ENCODE measurements at regions not wholly inside any gene's neighbourhood (a gene's known extent, or its start where the extent isn't known, plus 50 kb on each side); places are given as distances from the start of the nearest gene placed in this dataset.

GRCh38 chr6:25027221-25027916 is 91.6 kb upstream of the RIPOR2 start:
- Histone ChIP-seq H3K27me3 (ENCODE audit: insufficient read depth, low read length, poor library complexity) (no peaks in the 10 kb centered on the region), H3K79me2 (ENCODE audit: control insufficient read depth, insufficient read depth, low read length) (no peaks in the 10 kb centered on the region), H2BK15ac (replicated peaks; ENCODE audit: low read depth) (no peak overlapping the region), H3K23ac (ENCODE audit: low read length) (no peak overlapping the region), H3K27ac (ENCODE audit: low read depth, low read length) (no peak overlapping the region), H3K9ac (ENCODE audit: low read length) (no peak overlapping the region), H4K8ac (ENCODE audit: low read depth, low read length) (no peak overlapping the region), H3K79me1 (ENCODE audit: low read length) (no peaks in the 10 kb centered on the region), H3K4me1 (ENCODE audit: control insufficient read depth, low read depth, low read length) (no peaks in the 10 kb centered on the region), H3K4me3 (ENCODE audit: low read length) (no peak overlapping the region), H3K36me3 (ENCODE audit: control insufficient read depth, insufficient read depth, low read length) (no peaks in the 10 kb centered on the region), H4K5ac (ENCODE audit: low read length) (no peak overlapping the region), H3K56ac (ENCODE audit: low read length) (no peak overlapping the region), H2BK120ac (ENCODE audit: low read depth, low read length) (no peak overlapping the region), H2BK5ac (ENCODE audit: low read length) (no peak overlapping the region), H3K4ac (ENCODE audit: low read depth, low read length) (no peak overlapping the region), H3K4me2 (ENCODE audit: low read length) (no peak overlapping the region), H3K18ac (ENCODE audit: low read length) (no peak overlapping the region), H2AK5ac (ENCODE audit: low read length) (no peak overlapping the region)
- WGBS (ENCODE audit: extremely low coverage, insufficient coverage, low lambda C conversion rate): no CpG with 5 or more reads among the region's 31 CpGs
- DNase-seq: no peak

DNA sequence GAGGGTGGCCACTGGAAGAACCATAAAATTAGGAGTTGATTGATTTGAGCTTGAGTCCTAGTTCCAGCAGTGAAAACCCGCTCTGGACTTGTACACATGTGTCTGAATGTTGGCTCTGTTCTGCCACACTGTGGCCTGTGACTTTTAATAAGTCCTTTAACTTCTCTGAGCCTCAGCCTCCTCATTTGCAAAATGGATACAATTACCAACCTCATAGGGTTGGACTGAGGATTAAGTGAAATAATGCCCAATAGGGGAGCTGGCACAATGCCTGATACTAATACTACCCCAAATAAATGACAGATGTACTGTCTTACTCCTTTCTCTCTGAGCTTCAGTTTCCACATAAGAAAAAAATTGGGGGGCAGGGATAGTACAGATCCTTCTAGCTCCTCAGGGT is 92.6 kb upstream of the RIPOR2 start:
- H3K23ac ChIP-seq (ENCODE audit: low read length): no peak overlapping the region
- H4K8ac ChIP-seq (ENCODE audit: low read depth, low read length): no peak overlapping the region
- no peak overlapping the region for H2BK120ac ChIP-seq (ENCODE audit: low read depth, low read length)
- no peak overlapping the region for H3K4me2 ChIP-seq (ENCODE audit: low read length)
- no CpG with 5 or more reads among the region's 1 CpG for WGBS (ENCODE audit: extremely low coverage, insufficient coverage, low lambda C conversion rate)
- H3K18ac ChIP-seq (ENCODE audit: low read length): no peak overlapping the region
- no peaks in the 10 kb centered on the region for H3K79me1 ChIP-seq (ENCODE audit: low read length)
- no peak overlapping the region for H3K27ac ChIP-seq (ENCODE audit: low read depth, low read length)
- no peak for DNase-seq
- no peaks in the 10 kb centered on the region for H3K79me2 ChIP-seq (ENCODE audit: control insufficient read depth, insufficient read depth, low read length)
- no peak overlapping the region for H2BK15ac ChIP-seq (replicated peaks; ENCODE audit: low read depth)
- no peaks in the 10 kb centered on the region for H3K4me1 ChIP-seq (ENCODE audit: control insufficient read depth, low read depth, low read length)
- no peak overlapping the region for H3K56ac ChIP-seq (ENCODE audit: low read length)
- no peak overlapping the region for H3K4me3 ChIP-seq (ENCODE audit: low read length)
- no peak overlapping the region for H3K4ac ChIP-seq (ENCODE audit: low read depth, low read length)
- H3K9ac ChIP-seq (ENCODE audit: low read length): no peak overlapping the region
- no peak overlapping the region for H2AK5ac ChIP-seq (ENCODE audit: low read length)
- no peaks in the 10 kb centered on the region for H3K27me3 ChIP-seq (ENCODE audit: insufficient read depth, low read length, poor library complexity)
- no peak overlapping the region for H4K5ac ChIP-seq (ENCODE audit: low read length)
- no peak overlapping the region for H2BK5ac ChIP-seq (ENCODE audit: low read length)
- H3K36me3 ChIP-seq (ENCODE audit: control insufficient read depth, insufficient read depth, low read length): no peaks in the 10 kb centered on the region

DNA sequence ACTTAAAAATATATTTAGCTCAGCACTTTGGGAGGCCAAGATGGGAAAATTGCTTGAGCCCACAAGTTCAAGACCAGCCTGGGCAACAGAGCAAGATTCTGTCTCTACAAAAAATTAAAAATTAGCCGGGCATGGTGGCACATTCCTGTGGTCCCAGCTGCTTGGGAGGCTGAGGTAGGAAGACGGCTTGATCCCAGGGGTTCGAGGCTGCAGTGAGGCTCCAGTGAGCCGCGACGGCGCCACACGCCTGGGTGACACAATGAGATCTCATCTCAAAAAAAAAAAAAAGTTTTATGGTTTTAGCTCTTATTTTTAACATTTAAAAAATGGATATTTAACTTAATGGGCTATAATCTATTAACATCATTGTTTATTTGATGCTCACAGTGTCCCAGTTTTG is 97.2 kb upstream of the RIPOR2 start:
- H3K36me3 ChIP-seq (ENCODE audit: control insufficient read depth, insufficient read depth, low read length): no peaks in the 10 kb centered on the region
- no peak overlapping the region for H3K4me3 ChIP-seq (ENCODE audit: low read length)

DNA sequence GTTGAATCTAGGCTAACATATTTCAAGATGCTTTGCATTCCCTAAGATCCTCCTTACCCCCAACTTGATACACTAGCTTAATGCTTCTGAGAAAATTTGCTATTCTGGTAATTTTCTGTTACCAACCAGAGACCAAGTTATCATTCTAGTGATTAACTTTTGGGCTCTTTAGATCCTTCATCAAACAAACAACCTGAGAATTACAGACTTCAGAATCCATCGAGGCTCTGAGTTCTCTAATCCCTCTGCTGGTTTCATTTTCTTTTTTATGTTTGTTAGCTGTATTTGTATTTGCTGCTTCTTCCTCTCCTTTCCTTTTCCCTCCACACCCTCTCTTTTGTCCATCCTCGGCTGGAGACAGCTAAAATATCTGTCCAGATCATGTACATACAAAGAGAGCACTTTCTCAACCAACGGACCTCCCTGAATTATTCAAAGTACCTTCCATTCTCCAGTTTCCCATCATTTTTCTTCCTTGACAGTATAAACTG is 98.7 kb upstream of the RIPOR2 start:
- no peaks in the 10 kb centered on the region for H3K36me3 ChIP-seq (ENCODE audit: control insufficient read depth, insufficient read depth, low read length)
- H3K4me2 ChIP-seq (ENCODE audit: low read length): no peak overlapping the region
- no peaks in the 10 kb centered on the region for H3K27me3 ChIP-seq (ENCODE audit: insufficient read depth, low read length, poor library complexity)
- no peak overlapping the region for H4K8ac ChIP-seq (ENCODE audit: low read depth, low read length)
- H4K5ac ChIP-seq (ENCODE audit: low read length): no peak overlapping the region
- H3K18ac ChIP-seq (ENCODE audit: low read length): no peak overlapping the region
- no peaks in the 10 kb centered on the region for H3K79me2 ChIP-seq (ENCODE audit: control insufficient read depth, insufficient read depth, low read length)
- no peak for DNase-seq
- no peaks in the 10 kb centered on the region for H3K79me1 ChIP-seq (ENCODE audit: low read length)
- H3K27ac ChIP-seq (ENCODE audit: low read depth, low read length): no peak overlapping the region
- H3K4ac ChIP-seq (ENCODE audit: low read depth, low read length): no peak overlapping the region
- H2BK5ac ChIP-seq (ENCODE audit: low read length): no peak overlapping the region
- no CpG with 5 or more reads among the region's 3 CpGs for WGBS (ENCODE audit: extremely low coverage, insufficient coverage, low lambda C conversion rate)
- no peak overlapping the region for H2BK15ac ChIP-seq (replicated peaks; ENCODE audit: low read depth)
- no peak overlapping the region for H3K9ac ChIP-seq (ENCODE audit: low read length)
- no peak overlapping the region for H3K23ac ChIP-seq (ENCODE audit: low read length)
- no peak overlapping the region for H2BK120ac ChIP-seq (ENCODE audit: low read depth, low read length)
- H3K56ac ChIP-seq (ENCODE audit: low read length): no peak overlapping the region
- H2AK5ac ChIP-seq (ENCODE audit: low read length): no peak overlapping the region
- H3K4me1 ChIP-seq (ENCODE audit: control insufficient read depth, low read depth, low read length): peaks cover 2% of the 10 kb centered on the region
- no peak overlapping the region for H3K4me3 ChIP-seq (ENCODE audit: low read length)

More for the DNA sequence above, 97.2 kb upstream of the RIPOR2 start:
- H2AK5ac ChIP-seq (ENCODE audit: low read length): no peak overlapping the region
- no peak overlapping the region for H3K18ac ChIP-seq (ENCODE audit: low read length)
- DNase-seq: no peak
- no peak overlapping the region for H3K9ac ChIP-seq (ENCODE audit: low read length)
- no peak overlapping the region for H3K27ac ChIP-seq (ENCODE audit: low read depth, low read length)
- no peaks in the 10 kb centered on the region for H3K27me3 ChIP-seq (ENCODE audit: insufficient read depth, low read length, poor library complexity)
- peaks cover 2% of the 10 kb centered on the region for H3K4me1 ChIP-seq (ENCODE audit: control insufficient read depth, low read depth, low read length)
- no peak overlapping the region for H2BK120ac ChIP-seq (ENCODE audit: low read depth, low read length)
- no peak overlapping the region for H3K56ac ChIP-seq (ENCODE audit: low read length)
- H3K79me1 ChIP-seq (ENCODE audit: low read length): no peaks in the 10 kb centered on the region
- no peak overlapping the region for H4K8ac ChIP-seq (ENCODE audit: low read depth, low read length)
- H3K4me2 ChIP-seq (ENCODE audit: low read length): no peak overlapping the region
- WGBS (ENCODE audit: extremely low coverage, insufficient coverage, low lambda C conversion rate): no CpG with 5 or more reads among the region's 8 CpGs
- H3K4ac ChIP-seq (ENCODE audit: low read depth, low read length): no peak overlapping the region
- no peak overlapping the region for H2BK5ac ChIP-seq (ENCODE audit: low read length)
- H4K5ac ChIP-seq (ENCODE audit: low read length): no peak overlapping the region
- H2BK15ac ChIP-seq (replicated peaks; ENCODE audit: low read depth): no peak overlapping the region
- no peak overlapping the region for H3K23ac ChIP-seq (ENCODE audit: low read length)
- no peaks in the 10 kb centered on the region for H3K79me2 ChIP-seq (ENCODE audit: control insufficient read depth, insufficient read depth, low read length)

DNA sequence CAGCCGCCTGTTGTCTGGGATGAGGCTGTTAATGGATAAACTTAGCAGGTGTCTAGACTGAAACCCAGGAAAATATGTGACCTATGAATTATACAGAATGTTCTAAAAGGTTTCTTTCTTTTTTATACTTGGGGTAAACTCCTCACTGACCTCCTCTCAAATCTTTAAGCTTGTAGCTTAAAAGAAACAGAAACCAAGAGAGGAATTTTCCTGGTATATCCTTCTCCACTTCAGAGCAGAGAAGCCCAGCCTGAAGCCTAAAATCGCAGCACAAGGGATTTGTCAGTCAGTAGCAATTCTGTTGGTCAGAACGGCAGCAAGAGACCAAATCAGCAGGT is 99.4 kb upstream of the RIPOR2 start:
- Histone ChIP-seq H3K27me3 (ENCODE audit: insufficient read depth, low read length, poor library complexity) (no peaks in the 10 kb centered on the region), H2BK5ac (ENCODE audit: low read length) (no peak overlapping the region), H3K4me2 (ENCODE audit: low read length) (no peak overlapping the region), H2BK15ac (replicated peaks; ENCODE audit: low read depth) (peak overlapping the region; percentile 8), H3K4ac (ENCODE audit: low read depth, low read length) (no peak overlapping the region), H2BK120ac (ENCODE audit: low read depth, low read length) (peak overlapping the region; percentile 39), H2AK5ac (ENCODE audit: low read length) (no peak overlapping the region), H3K27ac (ENCODE audit: low read depth, low read length) (no peak overlapping the region), H3K79me1 (ENCODE audit: low read length) (no peaks in the 10 kb centered on the region), H3K4me3 (ENCODE audit: low read length) (no peak overlapping the region), H3K36me3 (ENCODE audit: control insufficient read depth, insufficient read depth, low read length) (no peaks in the 10 kb centered on the region), H3K79me2 (ENCODE audit: control insufficient read depth, insufficient read depth, low read length) (no peaks in the 10 kb centered on the region), H3K18ac (ENCODE audit: low read length) (no peak overlapping the region), H3K9ac (ENCODE audit: low read length) (no peak overlapping the region), H3K4me1 (ENCODE audit: control insufficient read depth, low read depth, low read length) (peaks cover 2% of the 10 kb centered on the region), H3K23ac (ENCODE audit: low read length) (no peak overlapping the region), H3K56ac (ENCODE audit: low read length) (peak overlapping the region; percentile 1), H4K5ac (ENCODE audit: low read length) (no peak overlapping the region), H4K8ac (ENCODE audit: low read depth, low read length) (no peak overlapping the region)
- WGBS (ENCODE audit: extremely low coverage, insufficient coverage, low lambda C conversion rate): no CpG with 5 or more reads among the region's 3 CpGs
- no peak for DNase-seq
